Peyer's patch (tissue), 4 donors: ENCODE measurements at regions not wholly inside any gene's neighbourhood (a gene's known extent, or its start where the extent isn't known, plus 50 kb on each side); places are given as distances from the start of the nearest gene placed in this dataset.

Source experiments
- DNase-seq, 3 donors: peaks; one replicate each; pipeline ENCODE4 v3.0.0-alpha.2; 2017 to 2019
- H3K27ac ChIP-seq, 4 donors: fragments of 200-600 bp; sonication (generic); one replicate each; pipeline ENCODE4 v1.5.1; 2016 to 2019
- H3K27me3 ChIP-seq, 2 donors: fragments of 200-600 bp; sonication (generic); one replicate each; pipeline ENCODE4 v1.5.1; 2019
- H3K36me3 ChIP-seq, 3 donors: fragments of 200-600 bp; sonication (generic); one replicate each; pipeline ENCODE4 v1.5.1; 2016 to 2019
- H3K4me1 ChIP-seq, 4 donors: fragments of 200-600 bp; sonication (generic); one replicate each; pipeline ENCODE4 v1.5.1; 2016 to 2019
- H3K4me3 ChIP-seq, 4 donors: fragments of 200-600 bp; sonication (generic); 1 replicate in 3 of 4; 2 replicates in 1 of 4; pipeline ENCODE4 v1.5.1; 2016 to 2019; ENCODE audit warnings: mild to moderate bottlenecking in 1 of 4
- H3K9me3 ChIP-seq, 4 donors: fragments of 200-600 bp; sonication (generic); one replicate each; pipeline ENCODE4 v1.5.1; 2016 to 2019; ENCODE audit warnings: mild to moderate bottlenecking in 1 of 4
- POLR2A ChIP-seq, 2 donors: fragments of 450-650 bp; IDR thresholded peaks; one replicate each; pipeline ENCODE4 v1.5.1; 2017; ENCODE audit warnings: antibody characterized with exemption in 2 of 2, mild to moderate bottlenecking in 2 of 2, moderate library complexity in 2 of 2
- TF ChIP-seq, protein P1 (sequence below), 6 experiments: fragments of 450-650 bp in 4 of 6; fragments of 200-600 bp in 2 of 6; sonication (generic) in 1 of 6; IDR thresholded peaks; one replicate each; pipeline ENCODE4 v1.5.1; 2017 to 2019; ENCODE audit warnings: antibody characterized with exemption in 6 of 6, mild to moderate bottlenecking in 3 of 6, moderate library complexity in 1 of 6

DNA sequence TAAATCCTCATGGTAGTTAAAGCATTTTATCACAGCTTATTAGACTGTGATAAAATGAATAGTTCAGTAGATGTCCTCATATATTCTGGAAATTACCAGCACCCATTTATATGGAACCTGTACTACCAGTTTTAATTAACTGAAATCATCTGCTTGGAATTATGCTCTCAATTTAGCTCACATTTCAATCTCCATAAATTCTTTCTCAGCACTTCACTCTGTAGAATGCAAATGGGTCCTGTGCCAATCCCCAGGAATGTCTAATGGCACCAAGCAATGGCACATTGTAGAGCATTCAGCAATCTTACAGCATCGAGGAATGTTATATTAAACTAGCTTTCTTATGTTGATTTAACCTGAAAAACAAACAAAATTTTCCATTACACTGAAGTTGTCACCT is 355.1 kb downstream of the PDHA2 start:
- Histone ChIP-seq H3K9me3 (no peaks in the 10 kb centered on the region), H3K4me1 (no peaks in the 10 kb centered on the region), H3K36me3 (no peaks in the 10 kb centered on the region), H3K4me3 (no peak overlapping the region), H3K27me3 (no peaks in the 10 kb centered on the region), H3K27ac (no peak overlapping the region)
- TF ChIP-seq, protein P1, sequence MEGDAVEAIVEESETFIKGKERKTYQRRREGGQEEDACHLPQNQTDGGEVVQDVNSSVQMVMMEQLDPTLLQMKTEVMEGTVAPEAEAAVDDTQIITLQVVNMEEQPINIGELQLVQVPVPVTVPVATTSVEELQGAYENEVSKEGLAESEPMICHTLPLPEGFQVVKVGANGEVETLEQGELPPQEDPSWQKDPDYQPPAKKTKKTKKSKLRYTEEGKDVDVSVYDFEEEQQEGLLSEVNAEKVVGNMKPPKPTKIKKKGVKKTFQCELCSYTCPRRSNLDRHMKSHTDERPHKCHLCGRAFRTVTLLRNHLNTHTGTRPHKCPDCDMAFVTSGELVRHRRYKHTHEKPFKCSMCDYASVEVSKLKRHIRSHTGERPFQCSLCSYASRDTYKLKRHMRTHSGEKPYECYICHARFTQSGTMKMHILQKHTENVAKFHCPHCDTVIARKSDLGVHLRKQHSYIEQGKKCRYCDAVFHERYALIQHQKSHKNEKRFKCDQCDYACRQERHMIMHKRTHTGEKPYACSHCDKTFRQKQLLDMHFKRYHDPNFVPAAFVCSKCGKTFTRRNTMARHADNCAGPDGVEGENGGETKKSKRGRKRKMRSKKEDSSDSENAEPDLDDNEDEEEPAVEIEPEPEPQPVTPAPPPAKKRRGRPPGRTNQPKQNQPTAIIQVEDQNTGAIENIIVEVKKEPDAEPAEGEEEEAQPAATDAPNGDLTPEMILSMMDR (IDR thresholded peaks at IDR 0.05), result no peak
- no peak for TF ChIP-seq POLR2A (IDR thresholded peaks at IDR 0.05)
- no peak for DNase-seq

GRCh38 chr4:96205143-96205936 is 365.4 kb downstream of the PDHA2 start:
- Histone ChIP-seq H3K4me1 (no peaks in the 10 kb centered on the region), H3K36me3 (no peaks in the 10 kb centered on the region), H3K27me3 (no peaks in the 10 kb centered on the region), H3K27ac (no peak overlapping the region), H3K9me3 (no peaks in the 10 kb centered on the region), H3K4me3 (no peak overlapping the region)
- TF ChIP-seq POLR2A (IDR thresholded peaks at IDR 0.05), result no peak
- TF ChIP-seq, protein P1 (IDR thresholded peaks at IDR 0.05), result no peak
- DNase-seq, result no peak

- Histone ChIP-seq H3K9me3 (no peaks in the 10 kb centered on the region), H3K4me1 (no peaks in the 10 kb centered on the region), H3K4me3 (no peak overlapping the region), H3K27ac (no peak overlapping the region), H3K27me3 (no peaks in the 10 kb centered on the region), H3K36me3 (no peaks in the 10 kb centered on the region)
- DNase-seq, result no peak
- TF ChIP-seq POLR2A (IDR thresholded peaks at IDR 0.05), result no peak
- TF ChIP-seq, protein P1 (IDR thresholded peaks at IDR 0.05), result no peak
Measured at GRCh38 chr4:96227515-96227914, 387.6 kb downstream of the PDHA2 start.

DNA sequence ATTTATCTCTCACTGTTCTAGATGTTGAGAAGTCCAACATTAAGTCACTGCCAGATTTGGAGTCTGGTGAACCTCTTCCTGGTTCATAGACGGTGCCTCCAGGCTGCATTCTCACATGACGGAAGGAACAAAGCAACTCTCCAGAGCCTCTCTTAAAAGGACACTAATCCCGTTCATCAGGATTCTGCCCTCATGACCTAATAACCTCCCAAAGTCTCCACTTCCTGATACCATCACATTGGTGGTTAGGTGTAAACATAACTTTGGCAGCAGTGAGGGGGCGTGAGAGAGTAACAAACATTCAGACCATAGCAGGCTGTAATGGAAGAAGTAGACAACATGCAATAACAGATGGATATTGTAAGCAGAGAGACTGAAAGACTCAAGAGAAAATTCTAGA is 388.6 kb downstream of the PDHA2 start:
- no peak overlapping the region for H3K27ac ChIP-seq
- no peaks in the 10 kb centered on the region for H3K27me3 ChIP-seq
- DNase-seq, result no peak
- H3K4me3 ChIP-seq, result no peak overlapping the region
- no peaks in the 10 kb centered on the region for H3K9me3 ChIP-seq
- H3K4me1 ChIP-seq, result no peaks in the 10 kb centered on the region
- no peaks in the 10 kb centered on the region for H3K36me3 ChIP-seq
- TF ChIP-seq POLR2A (IDR thresholded peaks at IDR 0.05), result no peak
- TF ChIP-seq, protein P1 (IDR thresholded peaks at IDR 0.05), result no peak

DNA sequence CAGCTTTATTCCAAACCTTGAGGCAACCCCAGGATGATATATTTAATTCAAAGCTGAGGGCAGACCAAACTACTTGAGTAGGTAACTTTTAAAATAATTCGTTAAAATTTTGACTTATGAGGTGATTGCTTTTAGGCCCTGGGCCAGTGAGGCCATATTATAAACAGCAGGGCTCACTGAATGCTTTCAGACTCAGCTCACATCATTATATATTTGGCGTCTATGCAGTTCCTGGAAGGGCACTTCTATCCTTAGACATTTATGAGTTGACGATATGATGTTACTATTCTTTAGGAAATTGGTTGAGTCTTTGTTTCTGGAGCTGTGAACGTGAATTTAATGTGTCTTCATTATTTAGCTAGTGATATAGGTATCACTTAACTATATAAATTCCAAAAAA is 400.1 kb downstream of the PDHA2 start:
- Histone ChIP-seq H3K36me3 (no peaks in the 10 kb centered on the region), H3K9me3 (no peaks in the 10 kb centered on the region), H3K27ac (no peak overlapping the region), H3K4me1 (no peaks in the 10 kb centered on the region), H3K4me3 (no peak overlapping the region), H3K27me3 (no peaks in the 10 kb centered on the region)
- TF ChIP-seq POLR2A (IDR thresholded peaks at IDR 0.05), result no peak
- TF ChIP-seq, protein P1 (IDR thresholded peaks at IDR 0.05), result no peak
- DNase-seq, result no peak
